B cell (primary cell): ENCODE measurements at regions not wholly inside any gene's neighbourhood (a gene's known extent, or its start where the extent isn't known, plus 50 kb on each side); places are given as distances from the start of the nearest gene placed in this dataset.

Experiments used
- ATAC-seq: fragments of 200-7000 bp; cut with Tn5 transposase; one replicate; pipeline ENCODE4 v1.10.0; 2021; ENCODE audit warnings: low read depth, mild to moderate bottlenecking, moderate number of reproducible peaks, moderate library complexity
- CTCF ChIA-PET: fragments of 350-600 bp; sonication (Branson Sonifier 250); formaldehyde crosslinking; loops from one replicate; lab custom pipeline; 2021; ENCODE audit warnings: antibody characterized with exemption, inconsistent platforms; lab: Charles Lee
- POLR2A ChIA-PET: fragments of 350-600 bp; sonication (Branson Sonifier 250); formaldehyde crosslinking; loops from one replicate; lab custom pipeline; 2021; ENCODE audit warnings: antibody characterized with exemption; lab: Charles Lee
- DNase-seq: peaks from one replicate; pipeline ENCODE4 v3.0.0; 2013
- H2AFZ ChIP-seq: 2 replicates; pipeline ENCODE4 v1.6.1; 2012; ENCODE audit warnings: mild to moderate bottlenecking, low read depth, low read length; ENCODE audit not compliant: insufficient read depth, poor library complexity, severe bottlenecking
- H3K27ac ChIP-seq, 2 donors: 1 replicate in 1 of 2; 2 replicates in 1 of 2; pipeline ENCODE4 v1.5.1; 2012 to 2013; ENCODE audit warnings: low read length in 2 of 2, mild to moderate bottlenecking in 2 of 2, moderate library complexity in 1 of 2
- H3K27me3 ChIP-seq, 4 experiments: fragments of 200-600 bp in 1 of 4; sonication (generic) in 1 of 4; replicated peaks in 1 of 4; 1 replicate in 2 of 4; 2 replicates in 2 of 4; pipeline versions ENCODE4 v1.6.1 to v1.7.0; 2013 to 2016; ENCODE audit warnings: low read length in 3 of 4, mild to moderate bottlenecking in 2 of 4, mixed read lengths in 1 of 4, moderate library complexity in 1 of 4; ENCODE audit not compliant: insufficient read depth in 4 of 4, control insufficient read depth in 3 of 4; ENCODE audit errors: control extremely low read depth in 1 of 4
- H3K36me3 ChIP-seq, 2 experiments: replicated peaks in 1 of 2; 1 replicate in 1 of 2; 2 replicates in 1 of 2; pipeline versions ENCODE4 v1.6.1 to v1.7.1; 2013; ENCODE audit warnings: low read length in 1 of 2; ENCODE audit not compliant: insufficient read depth in 2 of 2, control insufficient read depth in 1 of 2; ENCODE audit errors: control extremely low read depth in 1 of 2, extremely low read depth in 1 of 2
- H3K4me1 ChIP-seq, 2 donors: fragments of 200-600 bp in 1 of 2; sonication (generic) in 1 of 2; 1 replicate in 1 of 2; 2 replicates in 1 of 2; pipeline versions ENCODE4 v1.5.1 to v1.6.1; 2013 to 2017; ENCODE audit warnings: low read length in 2 of 2; ENCODE audit not compliant: control insufficient read depth in 2 of 2, insufficient read depth in 2 of 2
- H3K4me2 ChIP-seq: replicated peaks from 2 replicates; pipeline ENCODE3; 2012; ENCODE audit warnings: mild to moderate bottlenecking, low read depth, low read length; ENCODE audit not compliant: poor library complexity, severe bottlenecking
- H3K4me3 ChIP-seq, 5 experiments: fragments of 200-600 bp in 1 of 5; sonication (generic) in 1 of 5; 1 replicate in 3 of 5; 2 replicates in 2 of 5; pipeline versions ENCODE4 v1.5.1 to v1.7.0; 2011 to 2016; ENCODE audit warnings: low read length in 4 of 5, mild to moderate bottlenecking in 4 of 5, low read depth in 2 of 5, control low read depth in 1 of 5, moderate library complexity in 1 of 5; ENCODE audit not compliant: insufficient read depth in 1 of 5; ENCODE audit errors: control extremely low read depth in 1 of 5, extremely low read depth in 1 of 5
- H3K79me2 ChIP-seq: fragments of 200-600 bp; sonication (generic); one replicate; pipeline ENCODE4 v1.6.0; 2016; ENCODE audit warnings: low read length; ENCODE audit not compliant: control insufficient read depth, insufficient read depth
- H3K9ac ChIP-seq: fragments of 200-600 bp; sonication (generic); 2 replicates; pipeline ENCODE4 v1.6.1; 2017; ENCODE audit warnings: mild to moderate bottlenecking, low read length, moderate library complexity
- H3K9me3 ChIP-seq, 3 donors: one replicate each; pipeline versions ENCODE4 v1.6.1 to v1.7.1; 2013; ENCODE audit warnings: low read length in 2 of 3; ENCODE audit not compliant: control insufficient read depth in 2 of 3, insufficient read depth in 1 of 3; ENCODE audit errors: control extremely low read depth in 1 of 3
- H4K20me1 ChIP-seq: 2 replicates; pipeline ENCODE4 v1.6.0; 2012; ENCODE audit warnings: mild to moderate bottlenecking, low read length; ENCODE audit not compliant: insufficient read depth, control insufficient read depth, poor library complexity, severe bottlenecking
- H3K27ac Mint-ChIP-seq: one replicate; pipeline ENCODE4 v1.8.0; 2021; ENCODE audit warnings: mixed read lengths
- H3K27me3 Mint-ChIP-seq: one replicate; pipeline ENCODE4 v1.8.0; 2021; ENCODE audit warnings: mixed read lengths
- H3K4me1 Mint-ChIP-seq: one replicate; pipeline ENCODE4 v1.8.0; 2021; ENCODE audit warnings: mixed read lengths
- H3K4me3 Mint-ChIP-seq: one replicate; pipeline ENCODE4 v1.8.0; 2021; ENCODE audit warnings: mixed read lengths
- H3K9me3 Mint-ChIP-seq: one replicate; pipeline ENCODE4 v1.8.0; 2022; ENCODE audit warnings: mixed read lengths; ENCODE audit not compliant: insufficient read depth
- EZH2 ChIP-seq: IDR thresholded peaks from 2 replicates; pipeline ENCODE4 v1.6.1; 2012; ENCODE audit warnings: borderline replicate concordance, low read depth, mild to moderate bottlenecking, moderate library complexity, low read length; ENCODE audit not compliant: insufficient read depth, poor library complexity, severe bottlenecking
- WGBS: methylation state at CpG from one replicate; pipeline ENCODE4 v1.1.5; 2013; ENCODE audit warnings: missing lambda C conversion rate; ENCODE audit not compliant: insufficient coverage; 5-methylcytosine and 5-hydroxymethylcytosine counted together
- intact Hi-C: fragments of 100-400 bp; cut with micrococcal nuclease; formaldehyde crosslinking; loops from one replicate; pipeline ENCODE4 v1.10.0; 2022
- TF ChIP-seq, protein P1 (sequence below): fragments of 200-600 bp; IDR thresholded peaks from one replicate; pipeline ENCODE4 v1.8.0; 2022; ENCODE audit warnings: antibody characterized with exemption, mild to moderate bottlenecking

- no peak for TF ChIP-seq EZH2
- TF ChIP-seq, protein P1, sequence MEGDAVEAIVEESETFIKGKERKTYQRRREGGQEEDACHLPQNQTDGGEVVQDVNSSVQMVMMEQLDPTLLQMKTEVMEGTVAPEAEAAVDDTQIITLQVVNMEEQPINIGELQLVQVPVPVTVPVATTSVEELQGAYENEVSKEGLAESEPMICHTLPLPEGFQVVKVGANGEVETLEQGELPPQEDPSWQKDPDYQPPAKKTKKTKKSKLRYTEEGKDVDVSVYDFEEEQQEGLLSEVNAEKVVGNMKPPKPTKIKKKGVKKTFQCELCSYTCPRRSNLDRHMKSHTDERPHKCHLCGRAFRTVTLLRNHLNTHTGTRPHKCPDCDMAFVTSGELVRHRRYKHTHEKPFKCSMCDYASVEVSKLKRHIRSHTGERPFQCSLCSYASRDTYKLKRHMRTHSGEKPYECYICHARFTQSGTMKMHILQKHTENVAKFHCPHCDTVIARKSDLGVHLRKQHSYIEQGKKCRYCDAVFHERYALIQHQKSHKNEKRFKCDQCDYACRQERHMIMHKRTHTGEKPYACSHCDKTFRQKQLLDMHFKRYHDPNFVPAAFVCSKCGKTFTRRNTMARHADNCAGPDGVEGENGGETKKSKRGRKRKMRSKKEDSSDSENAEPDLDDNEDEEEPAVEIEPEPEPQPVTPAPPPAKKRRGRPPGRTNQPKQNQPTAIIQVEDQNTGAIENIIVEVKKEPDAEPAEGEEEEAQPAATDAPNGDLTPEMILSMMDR = no peak
- no peak overlapping the region for H3K4me3 Mint-ChIP-seq
- intact Hi-C loops = no loop called here
- 64% methylated on average over 2 of the region's 3 CpGs for WGBS
- no peak overlapping the region for H3K27ac Mint-ChIP-seq
- H3K4me2 ChIP-seq = no peak overlapping the region
- ChIA-PET POLR2A (no interaction called here), CTCF (no interaction called here)
- no peaks in the 10 kb centered on the region for H3K4me1 Mint-ChIP-seq
- no peak overlapping the region for H3K9ac ChIP-seq
- peaks cover 0 to 7% (median 0%) of the 10 kb centered on the region in 3 donors for H3K9me3 ChIP-seq
- H3K27ac ChIP-seq = no peak overlapping the region
- H3K27me3 ChIP-seq = no peaks in the 10 kb centered on the region
- H3K4me1 ChIP-seq = no peaks in the 10 kb centered on the region
- H3K9me3 Mint-ChIP-seq = peaks cover 4% of the 10 kb centered on the region
- H4K20me1 ChIP-seq = no peaks in the 10 kb centered on the region
- no peaks in the 10 kb centered on the region for H3K27me3 Mint-ChIP-seq
- no peak overlapping the region for H3K4me3 ChIP-seq
- no peak overlapping the region for H2AFZ ChIP-seq
- H3K79me2 ChIP-seq = no peaks in the 10 kb centered on the region
- no peak for DNase-seq
- H3K36me3 ChIP-seq = no peaks in the 10 kb centered on the region
- ATAC-seq = no peak
These were observed 1299.0 kb downstream of the CDH11 start for GRCh38 chr16:63822818-63823217.

DNA sequence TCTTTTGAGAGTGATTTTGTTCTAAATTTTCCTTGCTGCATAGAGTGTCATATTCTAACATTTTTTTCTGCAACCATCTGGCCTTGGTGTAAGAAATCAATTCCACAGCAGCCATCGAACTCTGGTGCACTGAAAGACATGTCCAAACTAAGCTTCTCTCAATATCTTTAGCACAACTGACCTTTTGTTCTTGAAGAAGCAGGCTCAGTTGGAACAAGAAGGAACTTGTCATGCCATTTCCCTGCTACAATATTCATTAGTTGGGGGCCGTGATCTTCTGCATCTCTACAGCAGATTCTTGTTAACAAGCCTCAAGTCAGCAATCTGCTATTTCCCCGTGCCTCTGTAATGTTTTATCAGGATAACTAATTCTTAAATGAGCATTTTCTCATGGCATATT lies 1305.6 kb downstream of the CDH11 start:
- H3K27me3 Mint-ChIP-seq = no peaks in the 10 kb centered on the region
- intact Hi-C loops = no loop called here

More for the DNA sequence above, 1305.6 kb downstream of the CDH11 start:
- H3K9ac ChIP-seq = no peak overlapping the region
- H3K27ac Mint-ChIP-seq = no peak overlapping the region
- CTCF ChIA-PET = no interaction called here
- DNase-seq (no peak), ATAC-seq (no peak)
- no peak overlapping the region for H3K27ac ChIP-seq
- WGBS = 70% methylated on average over 2 of the region's 3 CpGs
- no peaks in the 10 kb centered on the region for H4K20me1 ChIP-seq
- no peak overlapping the region for H2AFZ ChIP-seq
- H3K36me3 ChIP-seq = no peaks in the 10 kb centered on the region
- no peaks in the 10 kb centered on the region for H3K27me3 ChIP-seq
- no peak overlapping the region for H3K4me2 ChIP-seq
- no peak for TF ChIP-seq EZH2
- TF ChIP-seq, protein P1 = no peak
- no peaks in the 10 kb centered on the region for H3K4me1 ChIP-seq
- H3K4me3 Mint-ChIP-seq = no peak overlapping the region
- no peaks in the 10 kb centered on the region for H3K4me1 Mint-ChIP-seq
- peaks cover 2% of the 10 kb centered on the region for H3K9me3 Mint-ChIP-seq
- POLR2A ChIA-PET = no interaction called here
- peaks cover 0 to 10% (median 0%) of the 10 kb centered on the region in 3 donors for H3K9me3 ChIP-seq
- H3K4me3 ChIP-seq = no peak overlapping the region
- H3K79me2 ChIP-seq = no peaks in the 10 kb centered on the region
